IMR-90 (cell line): ENCODE measurements at regions not wholly inside any gene's neighbourhood (a gene's known extent, or its start where the extent isn't known, plus 50 kb on each side); places are given as distances from the start of the nearest gene placed in this dataset.

Source experiments
- ATAC-seq: fragments of 200-7000 bp; cut with Tn5 transposase; 2 replicates; pipeline ENCODE4 v1.9.1; 2020; ENCODE audit warnings: low read depth, mild to moderate bottlenecking, moderate library complexity
- BruUV-seq: library from RNA; stranded (reverse); fragments of 400-500 nt; replicated peaks from 2 replicates; lab custom pipeline; 2021; lab: Mats Ljungman, UMichigan
- CTCF ChIA-PET: fragments of 300-600 bp; formaldehyde crosslinking; extraction: SDS; loops from one replicate; lab custom pipeline; 2021; ENCODE audit warnings: antibody characterized with exemption; lab: Yijun Ruan, JAX
- POLR2A ChIA-PET: fragments of 300-600 bp; sonication (Branson Sonifier 250); formaldehyde crosslinking; loops from one replicate; lab custom pipeline; 2022; ENCODE audit warnings: antibody characterized with exemption; ENCODE audit not compliant: unreplicated experiment; lab: Charles Lee
- DNase-seq: peaks from one replicate; pipeline ENCODE4 v3.0.0; 2013
- H2AFZ ChIP-seq: replicated peaks from 2 replicates; pipeline ENCODE3; 2013; ENCODE audit warnings: low read length, mild to moderate bottlenecking; ENCODE audit not compliant: poor library complexity
- H2AK5ac ChIP-seq: 2 replicates; pipeline ENCODE4 v1.6.1; 2013; ENCODE audit warnings: low read depth, low read length, inconsistent platforms
- H2AK9ac ChIP-seq: replicated peaks from 2 replicates; pipeline ENCODE3; 2013; ENCODE audit warnings: mild to moderate bottlenecking, low read depth, low read length, moderate library complexity; ENCODE audit not compliant: poor library complexity
- H2BK120ac ChIP-seq: 2 replicates; pipeline ENCODE4 v1.6.1; 2013; ENCODE audit warnings: low read depth, low read length, inconsistent platforms
- H2BK15ac ChIP-seq: 3 replicates; pipeline ENCODE4 v1.6.1; 2013; ENCODE audit warnings: low read depth, low read length, inconsistent platforms
- H2BK20ac ChIP-seq: 2 replicates; pipeline ENCODE4 v1.6.1; 2013; ENCODE audit warnings: low read depth, mild to moderate bottlenecking, inconsistent platforms, low read length, moderate library complexity
- H2BK5ac ChIP-seq: 2 replicates; pipeline ENCODE4 v1.6.1; 2013; ENCODE audit warnings: mild to moderate bottlenecking, low read depth, low read length, inconsistent platforms; ENCODE audit not compliant: poor library complexity, severe bottlenecking
- H3K14ac ChIP-seq: replicated peaks from 2 replicates; pipeline ENCODE4 v1.6.1; 2013; ENCODE audit warnings: low read depth, low read length, inconsistent platforms
- H3K18ac ChIP-seq: 2 replicates; pipeline ENCODE4 v1.6.1; 2013; ENCODE audit warnings: low read depth, low read length, control low read depth
- H3K23ac ChIP-seq: 2 replicates; pipeline ENCODE4 v1.6.1; 2013; ENCODE audit warnings: low read depth, low read length, inconsistent platforms
- H3K27ac ChIP-seq: 2 replicates; pipeline ENCODE4 v1.5.1; 2013; ENCODE audit warnings: mild to moderate bottlenecking, control low read depth, low read length; ENCODE audit not compliant: insufficient read depth
- H3K27me3 ChIP-seq: 2 replicates; pipeline ENCODE4 v1.6.1; 2013; ENCODE audit warnings: low read length; ENCODE audit not compliant: control insufficient read depth, insufficient read depth
- H3K36me3 ChIP-seq: 2 replicates; pipeline ENCODE4 v1.6.1; 2013; ENCODE audit warnings: low read length, mixed read lengths; ENCODE audit not compliant: control insufficient read depth, insufficient read depth
- H3K4ac ChIP-seq: 2 replicates; pipeline ENCODE4 v1.6.1; 2013; ENCODE audit warnings: low read depth, low read length, inconsistent platforms
- H3K4me1 ChIP-seq: 2 replicates; pipeline ENCODE4 v1.6.1; 2013; ENCODE audit warnings: low read length, mixed read lengths; ENCODE audit not compliant: control insufficient read depth, insufficient read depth
- H3K4me2 ChIP-seq: 2 replicates; pipeline ENCODE4 v1.6.1; 2013; ENCODE audit warnings: low read depth, mild to moderate bottlenecking, control low read depth, low read length, moderate library complexity
- H3K4me3 ChIP-seq: 2 replicates; pipeline ENCODE4 v1.5.1; 2013; ENCODE audit warnings: low read depth, mild to moderate bottlenecking, control low read depth, low read length, moderate library complexity; ENCODE audit not compliant: insufficient read depth
- H3K56ac ChIP-seq: 2 replicates; pipeline ENCODE4 v1.6.1; 2013; ENCODE audit warnings: low read length, inconsistent platforms; ENCODE audit not compliant: insufficient read depth; ENCODE audit errors: extremely low read depth
- H3K79me1 ChIP-seq, 2 experiments: 2 replicates each; pipeline ENCODE4 v1.6.1; 2013; ENCODE audit warnings: low read length in 2 of 2, inconsistent platforms in 1 of 2, low read depth in 1 of 2
- H3K9ac ChIP-seq: 2 replicates; pipeline ENCODE4 v1.6.1; 2013; ENCODE audit warnings: low read depth, low read length, control low read depth
- H3K9me1 ChIP-seq: 2 replicates; pipeline ENCODE4 v1.6.1; 2013; ENCODE audit warnings: low read length, inconsistent platforms; ENCODE audit not compliant: insufficient read depth
- H3K9me3 ChIP-seq: 2 replicates; pipeline ENCODE4 v1.6.1; 2013; ENCODE audit warnings: low read length; ENCODE audit not compliant: control insufficient read depth, insufficient read depth
- H4K20me1 ChIP-seq: 2 replicates; pipeline ENCODE4 v1.6.1; 2013; ENCODE audit warnings: low read length, inconsistent platforms; ENCODE audit not compliant: insufficient read depth
- H4K5ac ChIP-seq: 2 replicates; pipeline ENCODE4 v1.6.1; 2013; ENCODE audit warnings: mild to moderate bottlenecking, low read depth, low read length, control low read depth
- H4K8ac ChIP-seq, 2 experiments: 2 replicates each; pipeline ENCODE4 v1.6.1; 2013; ENCODE audit warnings: low read depth in 2 of 2, low read length in 2 of 2, control low read depth in 1 of 2, inconsistent platforms in 1 of 2
- H4K91ac ChIP-seq: 2 replicates; pipeline ENCODE4 v1.6.1; 2013; ENCODE audit warnings: low read depth, low read length, inconsistent platforms; ENCODE audit not compliant: insufficient read depth
- BHLHE40 ChIP-seq: fragments of 150-350 bp; IDR thresholded peaks from 2 replicates; pipeline ENCODE4 v1.6.1; 2016; ENCODE audit warnings: mild to moderate bottlenecking, low read depth, low read length
- ELK1 ChIP-seq: fragments of 150-350 bp; IDR thresholded peaks from 2 replicates; pipeline ENCODE4 v1.6.1; 2016; ENCODE audit warnings: low read depth, mild to moderate bottlenecking, low read length, moderate library complexity, borderline replicate concordance
- RAD21 ChIP-seq: IDR thresholded peaks from 2 replicates; pipeline ENCODE4 v1.6.1; 2012; ENCODE audit warnings: low read length, improper control_type of control experiment
- RCOR1 ChIP-seq: IDR thresholded peaks from 2 replicates; pipeline ENCODE4 v1.6.1; 2012; ENCODE audit warnings: mild to moderate bottlenecking, low read length, improper control_type of control experiment; ENCODE audit not compliant: insufficient replicate concordance
- RFX5 ChIP-seq: IDR thresholded peaks from 2 replicates; pipeline ENCODE4 v1.8.0; 2012; ENCODE audit warnings: low read depth, mild to moderate bottlenecking, low read length, moderate library complexity
- USF2 ChIP-seq: fragments of 150-350 bp; IDR thresholded peaks from 2 replicates; pipeline ENCODE4 v1.6.1; 2017; ENCODE audit warnings: mild to moderate bottlenecking, antibody characterized with exemption, low read length, low read depth
- WGBS, 2 experiments: methylation state at CpG; one replicate each; pipeline versions ENCODE4 v1.1.5 to v1.1.7; 2013; ENCODE audit warnings: missing lambda C conversion rate in 2 of 2; ENCODE audit not compliant: insufficient read length in 1 of 2; ENCODE audit errors: extremely low coverage in 2 of 2; 5-methylcytosine and 5-hydroxymethylcytosine counted together
- dilution Hi-C: fragments of 300-500 bp; cut with HindIII; formaldehyde crosslinking; loops from one replicate; pipeline ENCODE4 v1.14.3; 2018; ENCODE audit warnings: low sequenced_read_pairs; ENCODE audit not compliant: unreplicated experiment
- in situ Hi-C: fragments of 300-500 bp; cut with MboI; formaldehyde crosslinking; loops from 3 replicates; pipeline ENCODE4 v1.14.3; 2019; ENCODE audit warnings: low sequenced_read_pairs, inconsistent platforms, mixed read lengths
- intact Hi-C: fragments of 100-400 bp; cut with micrococcal nuclease; formaldehyde crosslinking; loops from 2 replicates; pipeline ENCODE4 v1.10.0; 2022

GRCh38 chr1:63101336-63101735, 221.0 kb upstream of the FOXD3 start:
- 67% methylated on average over 1 of the region's 3 CpGs; no CpG with 5 or more reads in 1 of the 2 experiments for WGBS, 2 experiments
- Histone ChIP-seq H3K9ac (no peak overlapping the region), H3K14ac (no peak overlapping the region), H3K36me3 (no peaks in the 10 kb centered on the region), H2BK20ac (no peak overlapping the region), H4K8ac (no peak overlapping the region), H3K4me1 (no peaks in the 10 kb centered on the region), H2BK5ac (no peak overlapping the region), H3K23ac (no peak overlapping the region), H2BK15ac (no peak overlapping the region), H2BK120ac (no peak overlapping the region), H3K79me1 (no peaks in the 10 kb centered on the region), H3K27ac (no peak overlapping the region), H3K9me1 (no peaks in the 10 kb centered on the region), H4K5ac (no peak overlapping the region), H2AFZ (no peak overlapping the region), H3K4me2 (no peak overlapping the region), H3K4ac (no peak overlapping the region), H3K56ac (no peak overlapping the region), H3K4me3 (no peak overlapping the region), H4K91ac (no peak overlapping the region), H3K18ac (no peak overlapping the region), H2AK5ac (no peak overlapping the region), H2AK9ac (no peak overlapping the region), H4K20me1 (no peaks in the 10 kb centered on the region), H3K27me3 (no peaks in the 10 kb centered on the region), H3K9me3 (no peaks in the 10 kb centered on the region)
- in situ Hi-C loops (no loop called here), intact Hi-C loops (no loop called here), dilution Hi-C loops (no loop called here)
- no peak for TF ChIP-seq ELK1
- TF ChIP-seq RCOR1 = no peak
- no peak for TF ChIP-seq BHLHE40
- no peak for TF ChIP-seq RAD21
- no peak for TF ChIP-seq RFX5
- no peak for TF ChIP-seq USF2
- ChIA-PET CTCF (no interaction called here), POLR2A (no interaction called here)
- no TSS peak for BruUV-seq
- DNase-seq = no peak
- ATAC-seq = no peak
